Heart left ventricle (tissue), 13 donors: ENCODE measurements at regions not wholly inside any gene's neighbourhood (a gene's known extent, or its start where the extent isn't known, plus 50 kb on each side); places are given as distances from the start of the nearest gene placed in this dataset.

Experiments
- POLR2A ChIP-seq, 2 donors: fragments of 450-650 bp; IDR thresholded peaks; one replicate each; pipeline ENCODE4 v1.6.1; 2017; ENCODE audit warnings: antibody characterized with exemption in 2 of 2, mild to moderate bottlenecking in 2 of 2, moderate library complexity in 2 of 2
- TF ChIP-seq, protein P1 (sequence below), 12 donors: fragments of 200-600 bp; sonication (generic) in 4 of 12; IDR thresholded peaks; one replicate each; pipeline versions ENCODE4 v1.5.0 to v1.8.0; 2018 to 2022; ENCODE audit warnings: antibody characterized with exemption in 12 of 12, mild to moderate bottlenecking in 5 of 12
- donor health status: ischemic (EF 13 %, LVEDD 7.1; RV severe dilation, severe dysfunction).
- donor health status: DM: no; HTN: yes; CAD: no.
- donor health status: DM: no; HTN: no; CAD: no.
- donor health status: ischemic (EF 25% LVEDD 6.9; RV normal size, moderate dysfunction).
- donor health status: ischemic (EF 25% LVEDD 5.7; RV mildly dilated, moderate dysfunction).
- donor health status: ischemic (EF 35%, LVEDD 5.7; RV mildly dilated, moderate dysfunction).
- donor health status: nonischemic (EF 11% LVEDD 7.7; RV severe dilation, severe dysfunction).
- donor health status: DM: yes; HTN: yes; CAD: no.
- donor health status: PGD.
- donor health status: ischemic (EF 29% LVEDD 5.4; RV normal size, mild dysfunction).
- donor health status: nonischemic (EF 23%, LVEDD 6.1; RV moderate dilation, normal function).

DNA sequence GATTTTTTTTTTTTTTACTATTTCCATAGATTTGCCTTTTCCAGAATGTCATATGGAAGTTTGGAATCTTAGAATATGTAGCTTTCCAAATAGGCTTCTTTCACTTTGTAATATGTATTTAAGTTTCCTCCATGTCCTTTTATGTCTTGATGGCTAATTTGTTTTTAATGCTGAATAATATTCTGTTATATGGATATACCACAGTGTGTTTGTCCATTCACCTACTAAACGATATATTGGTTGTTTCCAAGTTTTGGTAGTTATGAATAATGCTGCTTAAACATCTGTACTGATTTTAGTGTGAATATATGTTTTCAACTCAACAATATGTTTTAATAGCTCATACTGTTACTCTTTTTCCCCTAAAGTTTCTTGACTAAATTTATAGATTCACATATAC, 669.8 kb upstream of the PCDH15 start:
- TF ChIP-seq, protein P1, sequence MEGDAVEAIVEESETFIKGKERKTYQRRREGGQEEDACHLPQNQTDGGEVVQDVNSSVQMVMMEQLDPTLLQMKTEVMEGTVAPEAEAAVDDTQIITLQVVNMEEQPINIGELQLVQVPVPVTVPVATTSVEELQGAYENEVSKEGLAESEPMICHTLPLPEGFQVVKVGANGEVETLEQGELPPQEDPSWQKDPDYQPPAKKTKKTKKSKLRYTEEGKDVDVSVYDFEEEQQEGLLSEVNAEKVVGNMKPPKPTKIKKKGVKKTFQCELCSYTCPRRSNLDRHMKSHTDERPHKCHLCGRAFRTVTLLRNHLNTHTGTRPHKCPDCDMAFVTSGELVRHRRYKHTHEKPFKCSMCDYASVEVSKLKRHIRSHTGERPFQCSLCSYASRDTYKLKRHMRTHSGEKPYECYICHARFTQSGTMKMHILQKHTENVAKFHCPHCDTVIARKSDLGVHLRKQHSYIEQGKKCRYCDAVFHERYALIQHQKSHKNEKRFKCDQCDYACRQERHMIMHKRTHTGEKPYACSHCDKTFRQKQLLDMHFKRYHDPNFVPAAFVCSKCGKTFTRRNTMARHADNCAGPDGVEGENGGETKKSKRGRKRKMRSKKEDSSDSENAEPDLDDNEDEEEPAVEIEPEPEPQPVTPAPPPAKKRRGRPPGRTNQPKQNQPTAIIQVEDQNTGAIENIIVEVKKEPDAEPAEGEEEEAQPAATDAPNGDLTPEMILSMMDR (IDR thresholded peaks at IDR 0.05) = no peak
- TF ChIP-seq POLR2A (IDR thresholded peaks at IDR 0.05) = no peak
